Right hindlimb (tissue), 1 donor: ENCODE measurements at regions not wholly inside any gene's neighbourhood (a gene's known extent, or its start where the extent isn't known, plus 50 kb on each side); places are given as distances from the start of the nearest gene placed in this dataset.
"Not testable (repeated sequence)": the region's sequence is repeated elsewhere in the genome, so short reads cannot be mapped to it uniquely, and the experiment has no call there.

Source experiments
- DNase-seq: peaks from one replicate; pipeline ENCODE4 v3.0.0-alpha.2; 2018

- not testable (repeated sequence) for DNase-seq
Measured at GRCh38 chr1:206365271-206365670, 105.0 kb upstream of the IKBKE start.

- peak; percentile 11 for DNase-seq
Measured at GRCh38 chr1:206366131-206366530, 104.1 kb upstream of the IKBKE start.

- not testable (repeated sequence) for DNase-seq
Measured at GRCh38 chr1:206366772-206367171, 103.5 kb upstream of the IKBKE start.

GRCh38 chr1:206367955-206368622, 102.2 kb upstream of the IKBKE start:
- not testable (repeated sequence) for DNase-seq

GRCh38 chr1:206374725-206375124, 95.6 kb upstream of the IKBKE start:
- DNase-seq: not testable (repeated sequence)

- not testable (repeated sequence) for DNase-seq
Measured at GRCh38 chr1:206375552-206375951, 94.7 kb upstream of the IKBKE start.

GRCh38 chr1:206378506-206378905, 91.8 kb upstream of the IKBKE start:
- DNase-seq: not testable (repeated sequence)

- DNase-seq: not testable (repeated sequence)
Measured at GRCh38 chr1:206379245-206379644, 91.0 kb upstream of the IKBKE start.

GRCh38 chr1:206380163-206380790, 90.0 kb upstream of the IKBKE start:
- DNase-seq: not testable (repeated sequence)

- peak; percentile 20 for DNase-seq
Measured at GRCh38 chr1:206380791-206381610, 89.3 kb upstream of the IKBKE start.

GRCh38 chr1:206384029-206384807, 86.1 kb upstream of the IKBKE start:
- peak; percentile 12 for DNase-seq

- DNase-seq: not testable (repeated sequence)
Measured at GRCh38 chr1:206384891-206385290, 85.4 kb upstream of the IKBKE start.

GRCh38 chr1:206387631-206388030, 82.6 kb upstream of the IKBKE start:
- DNase-seq: not testable (repeated sequence)

- DNase-seq: not testable (repeated sequence)
Measured at GRCh38 chr1:206391903-206392302, 78.4 kb upstream of the IKBKE start.

GRCh38 chr1:206397501-206397900, 72.8 kb upstream of the IKBKE start:
- DNase-seq: not testable (repeated sequence)

GRCh38 chr1:206398261-206398660, 72.0 kb upstream of the IKBKE start:
- DNase-seq: not testable (repeated sequence)

GRCh38 chr1:206403612-206404307, 66.5 kb upstream of the IKBKE start:
- not testable (repeated sequence) for DNase-seq

GRCh38 chr1:206404309-206405027, 65.8 kb upstream of the IKBKE start:
- not testable (repeated sequence) for DNase-seq

- DNase-seq: not testable (repeated sequence)
Measured at GRCh38 chr1:206405282-206405681, 65.0 kb upstream of the IKBKE start.

- DNase-seq: not testable (repeated sequence)
Measured at GRCh38 chr1:206408371-206409288, 61.6 kb upstream of the IKBKE start.
